Left lobe of liver (tissue), 2 donors: ENCODE measurements at regions not wholly inside any gene's neighbourhood (a gene's known extent, or its start where the extent isn't known, plus 50 kb on each side); places are given as distances from the start of the nearest gene placed in this dataset.

Experiments
- ATAC-seq: fragments of 200-7000 bp; cut with Tn5 transposase; one replicate; pipeline ENCODE4 v1.9.1; 2020; ENCODE audit warnings: mild to moderate bottlenecking, moderate library complexity
- DNase-seq: peaks from one replicate; pipeline ENCODE4 v3.0.0-alpha.2; 2020; ENCODE audit warnings: low spot score
- donor health status: DM: no; HTN: no; CAD: no; lungs with moderate emphysema.
- donor health status: DM: no; HTN: yes; CAD: no.

DNA sequence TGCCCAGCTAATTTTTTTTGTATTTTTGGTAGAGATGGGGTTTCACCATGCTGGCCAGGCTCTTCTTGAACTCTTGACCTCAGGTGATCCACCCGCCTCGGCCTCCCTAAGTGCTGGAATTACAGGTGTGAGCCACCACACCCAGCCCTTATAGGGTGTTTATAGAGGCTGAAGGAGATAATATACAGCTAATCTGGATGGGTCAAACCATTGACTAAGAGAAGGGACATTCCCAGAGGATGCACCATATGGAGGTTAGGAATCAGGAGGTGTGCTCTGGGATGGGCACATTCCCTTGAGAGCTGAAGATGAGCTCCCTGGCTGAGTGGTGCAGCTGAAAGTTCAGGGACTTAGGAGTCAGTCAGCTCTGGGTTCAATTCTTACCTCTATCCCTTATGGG lies 68.3 kb upstream of the SHISA3 start:
- DNase-seq = no peak
- ATAC-seq = no peak

DNA sequence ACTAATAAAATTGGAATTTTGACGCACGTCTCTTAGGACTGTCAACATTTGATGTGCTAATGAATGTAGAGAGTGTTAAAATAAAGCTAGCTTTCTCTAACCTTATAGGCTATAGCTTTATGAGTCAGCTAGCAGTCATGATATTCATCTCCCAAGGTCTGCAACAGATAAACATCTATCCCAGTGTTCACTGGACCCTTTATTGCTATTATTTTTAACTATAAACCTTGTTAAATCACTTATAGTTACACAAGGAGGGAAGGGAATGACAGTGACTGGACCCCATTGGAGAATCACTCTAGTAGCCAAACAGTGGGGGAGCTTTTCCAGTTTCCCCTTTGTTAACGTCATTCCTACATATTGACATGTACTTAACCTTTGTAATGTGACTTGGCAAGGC lies 67.9 kb upstream of the SHISA3 start:
- DNase-seq (no peak), ATAC-seq (no peak)

DNA sequence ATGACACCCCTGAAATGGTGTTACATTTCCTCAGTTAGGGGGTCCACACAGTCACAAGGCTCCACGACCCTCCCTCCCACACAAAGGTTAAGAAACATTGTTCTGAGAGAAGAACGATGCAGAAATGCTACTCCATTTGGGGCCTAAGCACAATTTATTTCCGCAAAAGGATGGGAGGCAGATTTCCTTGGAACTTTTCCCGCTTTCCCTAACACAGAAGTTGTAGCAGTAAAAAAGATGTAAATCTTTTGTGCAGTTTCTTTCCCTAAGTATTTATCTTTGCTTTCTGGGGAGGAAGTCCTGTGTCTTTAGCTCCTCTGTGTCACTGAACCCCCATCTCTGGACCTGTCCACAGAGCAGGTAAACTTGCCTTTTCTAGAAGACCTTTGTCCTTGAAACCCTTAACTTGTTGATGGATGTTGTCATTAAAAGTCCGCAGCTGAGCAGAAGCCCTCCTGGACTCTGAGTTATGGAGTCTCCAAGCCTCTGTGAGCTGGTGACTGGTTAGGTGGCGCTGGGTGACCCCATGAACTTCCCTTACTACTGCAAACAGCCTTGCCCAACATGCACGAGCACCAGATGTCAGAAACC lies 67.2 kb upstream of the SHISA3 start:
- ATAC-seq (no peak), DNase-seq (no peak)

DNA sequence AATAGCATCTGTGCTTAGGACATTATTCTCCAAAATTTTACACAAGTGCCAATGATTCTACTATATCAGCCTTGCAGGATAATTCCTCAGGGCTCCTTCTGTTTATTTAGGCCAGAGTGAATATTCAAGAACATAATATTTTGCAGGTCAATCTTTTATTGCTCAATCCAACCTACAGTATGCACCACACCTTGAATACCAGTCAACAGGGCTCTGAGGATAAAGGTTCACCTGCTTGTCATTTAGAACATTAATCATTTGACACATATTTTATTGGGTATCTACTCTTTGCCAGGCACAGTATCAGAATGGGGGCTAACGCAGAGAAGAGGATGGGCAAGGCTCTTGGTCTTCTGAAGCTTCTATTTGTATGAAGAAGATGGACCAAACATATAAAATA lies 66.2 kb upstream of the SHISA3 start:
- no peak for DNase-seq
- ATAC-seq = no peak

DNA sequence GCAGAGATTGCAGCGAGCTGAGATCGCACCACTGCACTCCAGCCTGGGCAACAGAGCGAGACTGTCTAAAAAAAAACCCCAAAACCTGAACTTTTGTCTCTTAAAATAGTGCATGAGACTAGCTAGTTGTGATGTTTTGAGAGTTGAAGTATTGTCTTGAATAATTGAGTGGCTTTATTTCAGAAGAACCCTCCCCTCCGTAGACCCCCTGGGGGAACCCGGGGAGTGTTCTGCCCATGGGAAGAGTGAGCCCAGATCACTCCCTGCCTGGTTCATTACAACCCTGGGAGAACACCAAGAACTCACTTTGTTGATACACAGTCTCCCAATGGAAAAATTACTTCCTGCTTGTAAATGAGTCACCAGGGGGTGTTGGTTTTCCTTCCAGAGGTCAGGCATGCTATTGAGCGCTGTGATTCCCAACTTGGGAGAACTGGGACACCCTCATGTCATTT lies 65.3 kb upstream of the SHISA3 start:
- ATAC-seq (no peak), DNase-seq (no peak)

DNA sequence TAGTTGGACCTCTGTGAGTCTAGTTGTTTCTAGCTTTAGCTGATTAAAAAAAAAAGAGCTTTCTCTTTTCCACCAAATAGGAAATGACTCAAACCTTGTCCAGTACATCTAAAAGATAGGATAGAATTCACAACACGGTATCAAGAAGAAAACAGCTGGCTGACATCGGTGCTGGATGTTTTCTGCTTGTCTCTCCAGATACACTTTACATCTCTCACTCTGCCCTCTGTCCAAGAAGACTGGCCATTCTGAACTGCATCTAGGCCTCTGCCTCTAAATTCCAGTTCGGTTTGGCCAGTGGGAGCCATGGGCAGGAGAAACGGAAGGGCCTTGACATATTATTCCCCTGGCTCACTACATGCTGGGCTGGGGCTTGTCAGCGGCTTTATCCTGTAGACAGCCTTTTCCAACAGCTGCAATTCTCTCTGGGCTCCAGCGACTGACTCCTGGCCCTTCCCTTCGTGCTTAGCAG lies 57.3 kb upstream of the SHISA3 start:
- ATAC-seq = peak; percentile 47
- DNase-seq = no peak

DNA sequence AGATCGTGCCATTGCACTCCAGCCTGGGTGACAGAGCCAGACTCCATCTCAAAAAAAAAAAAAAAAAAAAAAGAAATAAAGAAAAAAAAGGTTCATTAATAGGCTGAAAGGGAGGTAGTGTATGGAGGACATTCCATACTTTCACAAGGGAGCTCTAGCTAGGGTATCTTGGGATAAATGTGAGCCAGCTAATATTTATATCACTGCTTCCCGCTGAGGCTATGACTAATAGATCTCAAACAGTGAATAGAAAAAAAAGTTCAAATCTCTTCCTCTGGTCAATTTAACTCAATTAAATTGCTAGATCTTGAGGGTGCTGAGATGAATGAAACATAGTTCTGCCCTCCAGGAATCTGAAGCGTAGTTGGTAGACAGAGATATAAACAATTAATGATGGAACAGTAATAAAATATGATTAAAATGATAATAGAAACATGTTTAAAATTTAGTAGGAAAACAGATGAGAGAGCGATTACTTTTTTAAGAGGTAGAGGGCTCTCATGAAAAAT lies 55.7 kb upstream of the SHISA3 start:
- DNase-seq (no peak), ATAC-seq (no peak)

DNA sequence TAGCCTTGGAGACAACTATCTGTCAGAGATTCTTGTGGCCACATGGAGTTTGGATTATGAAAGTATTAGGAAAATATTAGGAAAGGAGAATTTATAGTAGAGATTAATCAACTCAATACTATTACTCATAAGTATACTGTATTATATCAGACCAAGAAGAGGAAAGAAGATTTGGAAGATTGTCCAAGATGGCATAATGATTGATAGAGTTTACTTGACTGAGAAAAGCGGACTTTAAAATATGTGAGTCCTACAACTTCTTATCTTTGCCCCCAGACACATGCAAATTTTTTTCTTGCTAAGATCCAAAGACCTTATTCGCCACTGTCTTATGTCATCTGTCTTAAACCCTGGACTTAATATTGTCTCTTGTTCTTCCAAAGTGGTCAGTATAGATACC lies 54.8 kb upstream of the SHISA3 start:
- no peak for DNase-seq
- no peak for ATAC-seq

DNA sequence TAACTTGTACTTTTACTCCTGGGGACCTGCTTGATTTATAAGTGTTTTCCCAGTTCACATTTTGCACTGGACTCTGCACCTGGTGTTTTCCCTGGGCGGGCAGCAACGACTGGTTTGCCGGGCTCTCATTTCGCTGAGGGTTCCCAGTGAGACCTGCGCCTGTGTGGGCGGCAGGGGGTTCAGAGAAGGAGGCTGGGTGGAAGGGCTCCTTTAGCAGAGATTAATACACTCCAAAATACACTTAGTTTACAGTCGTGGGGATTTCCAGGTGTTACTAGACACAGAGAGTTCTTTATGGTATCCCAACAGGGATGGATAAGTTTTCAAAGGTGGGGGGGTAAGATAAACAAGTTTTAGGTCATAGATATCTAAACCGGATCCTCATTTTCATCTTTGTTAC lies 53.0 kb upstream of the SHISA3 start:
- no peak for ATAC-seq
- DNase-seq = no peak

DNA sequence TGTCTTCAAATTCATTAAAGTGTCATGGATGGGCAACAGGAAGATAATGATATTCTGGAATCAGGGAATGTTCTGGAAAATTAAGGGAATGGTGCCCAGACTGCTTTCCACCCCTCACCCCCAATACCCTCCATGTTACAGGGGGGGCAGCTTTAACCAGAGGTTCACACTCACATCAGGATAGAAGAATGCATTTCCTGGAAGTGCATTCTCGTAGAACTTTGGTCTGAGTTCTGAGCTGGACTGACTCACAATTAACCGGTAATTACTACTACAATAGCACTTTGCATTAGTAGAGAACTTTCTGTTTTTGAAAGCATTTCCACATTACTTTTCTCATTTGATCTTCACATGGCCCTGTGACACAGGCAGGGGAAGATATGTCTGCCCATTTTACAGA lies 52.5 kb upstream of the SHISA3 start:
- ATAC-seq = no peak
- DNase-seq = no peak

DNA sequence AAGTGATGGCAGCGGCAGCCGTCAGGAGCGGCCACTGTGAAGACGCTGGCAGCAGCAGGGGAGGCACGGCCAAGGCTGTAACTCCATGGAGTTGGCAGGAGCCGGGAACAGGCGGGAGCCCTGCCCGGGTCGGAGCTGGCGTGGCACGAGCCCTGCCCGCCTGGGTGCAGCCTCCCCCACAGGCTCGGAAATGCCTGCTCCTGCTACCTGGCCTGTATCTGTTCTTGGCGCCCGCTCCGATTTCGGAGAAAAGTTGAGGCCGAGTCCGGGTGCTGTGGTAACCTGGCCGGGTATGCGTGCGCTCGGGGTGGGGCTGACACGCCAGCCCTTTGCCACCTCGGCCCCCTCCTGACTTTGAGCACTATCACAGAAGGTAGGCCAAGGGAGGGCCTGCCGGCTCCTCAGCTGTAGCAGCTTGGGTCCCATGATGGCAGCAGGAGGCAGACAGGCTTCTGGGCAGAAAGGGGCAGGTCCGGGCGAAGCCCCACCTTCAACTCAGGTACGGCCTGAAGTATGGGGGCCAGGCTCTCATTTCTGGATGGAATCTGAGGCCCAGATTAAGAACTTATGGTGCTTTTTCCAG lies 51.2 kb upstream of the SHISA3 start:
- no peak for ATAC-seq
- no peak for DNase-seq

DNA sequence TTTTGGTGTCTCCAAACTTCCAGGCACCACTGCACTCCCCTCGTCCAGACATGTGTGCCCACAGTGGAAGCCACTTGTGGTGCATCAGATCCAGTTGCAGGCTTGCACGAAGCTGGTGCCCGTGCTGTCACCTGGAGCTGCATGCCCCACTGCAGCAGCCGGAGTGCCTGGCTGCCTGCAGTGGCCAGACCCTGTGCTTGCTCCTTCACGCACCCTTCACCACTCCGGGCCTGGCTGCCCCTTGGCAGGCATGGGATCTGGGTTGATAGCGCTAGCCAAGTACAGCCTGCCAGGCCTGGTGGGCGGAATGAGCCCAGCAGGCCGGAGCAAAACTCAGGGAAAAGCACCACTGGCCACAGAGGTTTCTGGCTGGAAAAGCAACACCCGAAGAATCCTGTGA lies 50.2 kb upstream of the SHISA3 start:
- no peak for DNase-seq
- ATAC-seq = no peak
